B cell (primary cell): ENCODE measurements at regions not wholly inside any gene's neighbourhood (a gene's known extent, or its start where the extent isn't known, plus 50 kb on each side); places are given as distances from the start of the nearest gene placed in this dataset.
A peak's percentile ranks its signal among the peaks of the same experiment; 100 is the strongest.

Experiments
- ATAC-seq: fragments of 200-7000 bp; cut with Tn5 transposase; one replicate; pipeline ENCODE4 v1.10.0; 2021; ENCODE audit warnings: low read depth, mild to moderate bottlenecking, moderate number of reproducible peaks, moderate library complexity
- CTCF ChIA-PET: fragments of 350-600 bp; sonication (Branson Sonifier 250); formaldehyde crosslinking; loops from one replicate; lab custom pipeline; 2021; ENCODE audit warnings: antibody characterized with exemption, inconsistent platforms; lab: Charles Lee
- POLR2A ChIA-PET: fragments of 350-600 bp; sonication (Branson Sonifier 250); formaldehyde crosslinking; loops from one replicate; lab custom pipeline; 2021; ENCODE audit warnings: antibody characterized with exemption; lab: Charles Lee
- DNase-seq: peaks from one replicate; pipeline ENCODE4 v3.0.0; 2013
- H2AFZ ChIP-seq: 2 replicates; pipeline ENCODE4 v1.6.1; 2012; ENCODE audit warnings: mild to moderate bottlenecking, low read depth, low read length; ENCODE audit not compliant: insufficient read depth, poor library complexity, severe bottlenecking
- H3K27ac ChIP-seq, 2 donors: 1 replicate in 1 of 2; 2 replicates in 1 of 2; pipeline ENCODE4 v1.5.1; 2012 to 2013; ENCODE audit warnings: low read length in 2 of 2, mild to moderate bottlenecking in 2 of 2, moderate library complexity in 1 of 2
- H3K27me3 ChIP-seq, 4 experiments: fragments of 200-600 bp in 1 of 4; sonication (generic) in 1 of 4; replicated peaks in 1 of 4; 1 replicate in 2 of 4; 2 replicates in 2 of 4; pipeline versions ENCODE4 v1.6.1 to v1.7.0; 2013 to 2016; ENCODE audit warnings: low read length in 3 of 4, mild to moderate bottlenecking in 2 of 4, mixed read lengths in 1 of 4, moderate library complexity in 1 of 4; ENCODE audit not compliant: insufficient read depth in 4 of 4, control insufficient read depth in 3 of 4; ENCODE audit errors: control extremely low read depth in 1 of 4
- H3K36me3 ChIP-seq, 2 experiments: replicated peaks in 1 of 2; 1 replicate in 1 of 2; 2 replicates in 1 of 2; pipeline versions ENCODE4 v1.6.1 to v1.7.1; 2013; ENCODE audit warnings: low read length in 1 of 2; ENCODE audit not compliant: insufficient read depth in 2 of 2, control insufficient read depth in 1 of 2; ENCODE audit errors: control extremely low read depth in 1 of 2, extremely low read depth in 1 of 2
- H3K4me1 ChIP-seq, 2 donors: fragments of 200-600 bp in 1 of 2; sonication (generic) in 1 of 2; 1 replicate in 1 of 2; 2 replicates in 1 of 2; pipeline versions ENCODE4 v1.5.1 to v1.6.1; 2013 to 2017; ENCODE audit warnings: low read length in 2 of 2; ENCODE audit not compliant: control insufficient read depth in 2 of 2, insufficient read depth in 2 of 2
- H3K4me2 ChIP-seq: replicated peaks from 2 replicates; pipeline ENCODE3; 2012; ENCODE audit warnings: mild to moderate bottlenecking, low read depth, low read length; ENCODE audit not compliant: poor library complexity, severe bottlenecking
- H3K4me3 ChIP-seq, 5 experiments: fragments of 200-600 bp in 1 of 5; sonication (generic) in 1 of 5; 1 replicate in 3 of 5; 2 replicates in 2 of 5; pipeline versions ENCODE4 v1.5.1 to v1.7.0; 2011 to 2016; ENCODE audit warnings: low read length in 4 of 5, mild to moderate bottlenecking in 4 of 5, low read depth in 2 of 5, control low read depth in 1 of 5, moderate library complexity in 1 of 5; ENCODE audit not compliant: insufficient read depth in 1 of 5; ENCODE audit errors: control extremely low read depth in 1 of 5, extremely low read depth in 1 of 5
- H3K79me2 ChIP-seq: fragments of 200-600 bp; sonication (generic); one replicate; pipeline ENCODE4 v1.6.0; 2016; ENCODE audit warnings: low read length; ENCODE audit not compliant: control insufficient read depth, insufficient read depth
- H3K9ac ChIP-seq: fragments of 200-600 bp; sonication (generic); 2 replicates; pipeline ENCODE4 v1.6.1; 2017; ENCODE audit warnings: mild to moderate bottlenecking, low read length, moderate library complexity
- H3K9me3 ChIP-seq, 3 donors: one replicate each; pipeline versions ENCODE4 v1.6.1 to v1.7.1; 2013; ENCODE audit warnings: low read length in 2 of 3; ENCODE audit not compliant: control insufficient read depth in 2 of 3, insufficient read depth in 1 of 3; ENCODE audit errors: control extremely low read depth in 1 of 3
- H4K20me1 ChIP-seq: 2 replicates; pipeline ENCODE4 v1.6.0; 2012; ENCODE audit warnings: mild to moderate bottlenecking, low read length; ENCODE audit not compliant: insufficient read depth, control insufficient read depth, poor library complexity, severe bottlenecking
- H3K27ac Mint-ChIP-seq: one replicate; pipeline ENCODE4 v1.8.0; 2021; ENCODE audit warnings: mixed read lengths
- H3K27me3 Mint-ChIP-seq: one replicate; pipeline ENCODE4 v1.8.0; 2021; ENCODE audit warnings: mixed read lengths
- H3K4me1 Mint-ChIP-seq: one replicate; pipeline ENCODE4 v1.8.0; 2021; ENCODE audit warnings: mixed read lengths
- H3K4me3 Mint-ChIP-seq: one replicate; pipeline ENCODE4 v1.8.0; 2021; ENCODE audit warnings: mixed read lengths
- H3K9me3 Mint-ChIP-seq: one replicate; pipeline ENCODE4 v1.8.0; 2022; ENCODE audit warnings: mixed read lengths; ENCODE audit not compliant: insufficient read depth
- CTCF ChIP-seq: fragments of 200-600 bp; IDR thresholded peaks from one replicate; pipeline ENCODE4 v1.8.0; 2022; ENCODE audit warnings: antibody characterized with exemption, mild to moderate bottlenecking
- EZH2 ChIP-seq: IDR thresholded peaks from 2 replicates; pipeline ENCODE4 v1.6.1; 2012; ENCODE audit warnings: borderline replicate concordance, low read depth, mild to moderate bottlenecking, moderate library complexity, low read length; ENCODE audit not compliant: insufficient read depth, poor library complexity, severe bottlenecking
- WGBS: methylation state at CpG from one replicate; pipeline ENCODE4 v1.1.5; 2013; ENCODE audit warnings: missing lambda C conversion rate; ENCODE audit not compliant: insufficient coverage; 5-methylcytosine and 5-hydroxymethylcytosine counted together
- intact Hi-C: fragments of 100-400 bp; cut with micrococcal nuclease; formaldehyde crosslinking; loops from one replicate; pipeline ENCODE4 v1.10.0; 2022

GRCh38 chr2:191565647-191566198 lies 112.2 kb upstream of the NABP1 start:
- ChIA-PET CTCF (interaction anchor here (0.6 to 4.7 kb wide), 15 partner anchors 12 to 597 kb away, joined by 3 to 51 read pairs (median 10); partner anchors contain the start of gene NABP1), POLR2A (no interaction called here)
- H3K9me3 Mint-ChIP-seq: no peaks in the 10 kb centered on the region
- H3K36me3 ChIP-seq: no peaks in the 10 kb centered on the region
- H3K4me1 ChIP-seq: peaks cover under 1 to 5% of the 10 kb centered on the region in 2 donors
- no peak overlapping the region for H2AFZ ChIP-seq
- WGBS: 50% methylated on average over 2 of the region's 4 CpGs
- peaks cover 24% of the 10 kb centered on the region for H3K27me3 Mint-ChIP-seq
- no peak for ATAC-seq
- H3K4me3 ChIP-seq: no peak overlapping the region
- peaks cover 6% of the 10 kb centered on the region for H3K4me1 Mint-ChIP-seq
- DNase-seq: peak; percentile 13
- H3K4me2 ChIP-seq: no peak overlapping the region
- H4K20me1 ChIP-seq: no peaks in the 10 kb centered on the region
- intact Hi-C loops: loop anchor here (1.0 kb wide), 1 partner anchor 126 kb away; no protein-coding TSS in a partner anchor
- H3K79me2 ChIP-seq: no peaks in the 10 kb centered on the region
- TF ChIP-seq EZH2 (no peak), CTCF (no peak)
- no peaks in the 10 kb centered on the region for H3K27me3 ChIP-seq
- no peak overlapping the region for H3K27ac Mint-ChIP-seq
- no peak overlapping the region for H3K4me3 Mint-ChIP-seq
- no peaks in the 10 kb centered on the region for H3K9me3 ChIP-seq
- H3K27ac ChIP-seq: no peak overlapping the region
- no peak overlapping the region for H3K9ac ChIP-seq

- ATAC-seq: peak; percentile 76
- no CpG with 5 or more reads among the region's 8 CpGs for WGBS
- no peaks in the 10 kb centered on the region for H3K9me3 Mint-ChIP-seq
These were observed 111.6 kb upstream of the NABP1 start for GRCh38 chr2:191566344-191566743.

More at GRCh38 chr2:191566344-191566743, 111.6 kb upstream of the NABP1 start:
- Histone ChIP-seq H3K27me3 (no peaks in the 10 kb centered on the region), H3K79me2 (no peaks in the 10 kb centered on the region), H4K20me1 (no peaks in the 10 kb centered on the region), H3K27ac (no peak overlapping the region), H3K9me3 (no peaks in the 10 kb centered on the region), H3K36me3 (no peaks in the 10 kb centered on the region), H3K4me1 (peaks cover 7 to 12% of the 10 kb centered on the region in 2 donors), H3K4me3 (no peak overlapping the region), H3K9ac (no peak overlapping the region), H3K4me2 (no peak overlapping the region), H2AFZ (no peak overlapping the region)
- peak; percentile 78 for DNase-seq
- no peak for TF ChIP-seq EZH2
- TF ChIP-seq CTCF: peak; percentile 86
- Mint-ChIP-seq H3K27ac (no peak overlapping the region), H3K27me3 (peaks cover 24% of the 10 kb centered on the region), H3K4me1 (peaks cover 12% of the 10 kb centered on the region), H3K4me3 (no peak overlapping the region)
- CTCF ChIA-PET: interaction anchor here (0.7 to 4.7 kb wide), 26 partner anchors 9 to 596 kb away, joined by 3 to 51 read pairs (median 6); partner anchors contain the start of gene NABP1
- POLR2A ChIA-PET: no interaction called here
- intact Hi-C loops: loop anchor here (1.0 kb wide), 1 partner anchor 125 kb away; no protein-coding TSS in a partner anchor
